Fibroblast of the aortic adventitia (primary cell): ENCODE measurements at regions not wholly inside any gene's neighbourhood (a gene's known extent, or its start where the extent isn't known, plus 50 kb on each side); places are given as distances from the start of the nearest gene placed in this dataset.
A peak's percentile ranks its signal among the peaks of the same experiment; 100 is the strongest.

Experiments
- DNase-seq: peaks from one replicate; pipeline ENCODE4 v3.0.0-alpha.2; 2010; ENCODE audit warnings: low read depth
- H3K4me3 ChIP-seq: 2 replicates; pipeline ENCODE4 v1.5.1; 2011; ENCODE audit warnings: low read depth, mild to moderate bottlenecking, control low read depth, low read length, moderate library complexity
- TF ChIP-seq, protein P1 (sequence below): IDR thresholded peaks from 2 replicates; pipeline ENCODE4 v1.5.1; 2011; ENCODE audit warnings: mild to moderate bottlenecking, low read length, control low read depth, inconsistent platforms; ENCODE audit not compliant: insufficient read depth

DNA sequence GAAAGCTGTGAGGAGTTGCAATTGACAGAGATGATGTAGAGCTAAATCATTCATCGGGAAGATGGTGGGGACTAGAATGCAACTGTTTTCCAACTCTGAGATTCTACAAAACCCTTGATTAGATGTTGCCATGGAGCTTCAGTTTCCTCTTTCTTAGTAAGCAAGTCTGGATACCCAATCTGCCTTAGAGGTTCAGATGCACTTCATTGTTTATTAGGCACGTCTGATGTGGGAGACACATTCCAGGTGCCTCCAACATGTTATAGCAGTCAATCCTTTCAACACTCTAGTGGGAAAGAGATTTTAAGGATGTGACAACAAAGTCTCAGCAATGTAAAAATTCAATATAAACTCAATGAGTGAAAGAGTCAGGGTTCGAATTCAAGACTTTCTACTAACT, 291.3 kb upstream of the PHYHIPL start:
- H3K4me3 ChIP-seq = no peak overlapping the region
- TF ChIP-seq, protein P1, sequence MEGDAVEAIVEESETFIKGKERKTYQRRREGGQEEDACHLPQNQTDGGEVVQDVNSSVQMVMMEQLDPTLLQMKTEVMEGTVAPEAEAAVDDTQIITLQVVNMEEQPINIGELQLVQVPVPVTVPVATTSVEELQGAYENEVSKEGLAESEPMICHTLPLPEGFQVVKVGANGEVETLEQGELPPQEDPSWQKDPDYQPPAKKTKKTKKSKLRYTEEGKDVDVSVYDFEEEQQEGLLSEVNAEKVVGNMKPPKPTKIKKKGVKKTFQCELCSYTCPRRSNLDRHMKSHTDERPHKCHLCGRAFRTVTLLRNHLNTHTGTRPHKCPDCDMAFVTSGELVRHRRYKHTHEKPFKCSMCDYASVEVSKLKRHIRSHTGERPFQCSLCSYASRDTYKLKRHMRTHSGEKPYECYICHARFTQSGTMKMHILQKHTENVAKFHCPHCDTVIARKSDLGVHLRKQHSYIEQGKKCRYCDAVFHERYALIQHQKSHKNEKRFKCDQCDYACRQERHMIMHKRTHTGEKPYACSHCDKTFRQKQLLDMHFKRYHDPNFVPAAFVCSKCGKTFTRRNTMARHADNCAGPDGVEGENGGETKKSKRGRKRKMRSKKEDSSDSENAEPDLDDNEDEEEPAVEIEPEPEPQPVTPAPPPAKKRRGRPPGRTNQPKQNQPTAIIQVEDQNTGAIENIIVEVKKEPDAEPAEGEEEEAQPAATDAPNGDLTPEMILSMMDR = no peak
- no peak for DNase-seq

DNA sequence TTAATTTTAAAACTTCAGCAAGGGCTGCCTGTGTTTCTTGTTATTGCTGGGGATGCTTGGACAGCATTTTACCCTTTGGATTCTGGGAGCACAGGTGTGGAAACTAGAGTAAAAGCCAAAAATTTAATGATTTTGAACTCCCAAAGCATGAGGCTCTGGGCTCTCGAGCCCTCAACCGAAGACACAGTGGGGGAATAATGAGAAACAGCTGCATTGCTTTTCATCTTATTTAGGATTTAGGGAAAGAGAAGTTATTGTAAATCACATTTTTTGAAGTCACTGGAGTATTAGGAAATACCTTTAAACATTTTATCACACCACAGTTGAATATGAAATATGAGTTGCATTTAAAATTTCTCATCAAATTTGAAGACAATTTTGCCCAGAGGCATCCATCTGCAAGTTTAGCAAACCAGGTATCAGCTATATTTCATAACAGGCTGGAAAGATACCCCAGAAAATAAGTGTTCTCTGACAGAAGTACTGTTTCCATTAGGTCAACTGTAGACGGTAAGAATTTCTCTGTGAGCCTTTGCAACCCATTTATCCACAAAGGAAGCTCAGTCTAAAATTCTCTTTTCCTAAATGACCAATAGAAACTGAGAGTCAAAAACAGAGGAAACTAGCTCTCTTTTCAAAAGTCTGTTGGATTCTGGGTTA, 290.6 kb upstream of the PHYHIPL start:
- TF ChIP-seq, protein P1 = no peak
- no peak overlapping the region for H3K4me3 ChIP-seq
- no peak for DNase-seq

DNA sequence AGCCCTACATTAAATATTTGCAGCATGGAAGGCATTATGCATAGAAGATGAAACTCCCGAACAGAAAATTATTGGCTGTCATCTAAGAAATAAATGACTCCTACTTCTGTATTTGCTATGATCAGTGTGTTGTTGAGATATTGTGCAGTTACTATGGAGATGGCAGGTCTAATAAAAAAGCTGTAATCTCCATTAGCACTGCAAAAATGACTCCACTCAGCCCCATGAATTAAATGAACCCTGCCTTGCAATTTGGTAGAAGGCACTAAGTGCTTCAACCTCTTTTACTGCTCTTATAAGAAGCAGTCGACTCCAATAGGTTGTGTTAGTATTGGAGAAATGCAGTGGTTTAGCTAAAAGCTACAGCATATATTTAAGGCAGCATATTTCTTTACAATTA, 290.0 kb upstream of the PHYHIPL start:
- no peak overlapping the region for H3K4me3 ChIP-seq
- no peak for DNase-seq
- TF ChIP-seq, protein P1 = no peak

DNA sequence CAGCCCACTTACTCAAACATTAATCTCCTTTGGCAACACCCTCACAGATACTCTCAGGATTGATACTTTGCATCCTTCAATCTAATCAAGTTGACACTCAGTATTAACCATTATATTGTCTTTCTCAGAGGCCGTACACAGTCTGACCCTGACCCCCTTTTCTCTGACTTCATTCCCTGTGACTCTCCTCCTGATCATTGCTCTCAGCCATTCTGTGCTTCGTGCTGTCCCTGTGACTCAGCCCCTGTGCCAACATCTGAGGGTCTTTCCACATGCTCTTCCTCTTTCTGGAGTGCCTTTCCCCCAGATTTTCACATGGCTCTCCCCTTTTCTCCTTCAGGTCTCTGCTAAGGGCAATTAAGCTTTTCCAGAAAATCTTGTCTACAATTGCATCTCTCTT, 289.0 kb upstream of the PHYHIPL start:
- no peak overlapping the region for H3K4me3 ChIP-seq
- DNase-seq = no peak
- TF ChIP-seq, protein P1 = no peak

DNA sequence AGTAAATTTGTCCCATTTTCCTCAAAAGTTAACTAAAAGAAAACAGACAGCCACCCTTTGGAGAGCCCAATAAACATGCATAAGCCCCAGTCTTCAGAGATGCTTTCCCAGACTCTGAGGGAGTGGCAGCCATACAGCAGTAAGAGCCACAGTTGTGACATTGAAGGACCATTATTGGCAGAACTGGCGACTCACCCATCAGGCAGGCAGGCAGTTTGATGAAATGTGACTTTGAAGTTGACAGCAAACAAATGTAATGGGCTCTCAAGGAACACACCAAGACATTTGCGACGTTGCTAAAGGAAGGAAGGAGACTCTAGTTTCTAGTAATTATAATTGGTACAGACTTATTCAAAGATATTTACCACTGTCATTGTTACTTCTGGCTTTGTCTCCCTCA, 287.5 kb upstream of the PHYHIPL start:
- no peak for DNase-seq
- TF ChIP-seq, protein P1 = no peak
- no peak overlapping the region for H3K4me3 ChIP-seq

DNA sequence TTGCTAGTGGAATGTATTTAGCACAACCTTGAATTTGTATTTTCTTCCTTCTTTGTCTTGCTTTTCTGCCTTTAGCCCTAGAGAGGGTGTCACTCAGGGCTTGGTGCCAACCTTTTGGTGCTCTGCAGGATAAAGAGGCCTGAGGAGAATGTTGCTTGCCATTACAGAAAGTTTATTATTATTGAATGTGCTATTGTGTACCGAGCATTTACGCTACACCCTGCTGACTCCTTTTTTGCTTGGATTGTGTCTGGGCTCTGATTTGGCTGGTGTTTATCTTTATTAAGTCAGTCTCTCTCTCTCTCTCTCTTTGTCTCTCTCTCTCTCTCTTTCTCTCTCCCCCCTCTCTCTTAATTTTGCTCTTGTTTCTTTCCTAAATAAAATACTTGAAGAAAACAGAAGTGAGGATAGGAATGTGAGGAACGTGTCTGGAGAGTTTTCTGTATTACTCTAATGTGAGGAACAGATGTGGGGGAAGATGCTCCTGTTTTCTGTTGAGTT, 284.4 kb upstream of the PHYHIPL start:
- DNase-seq = peak; percentile 52
- H3K4me3 ChIP-seq = no peak overlapping the region

More for the DNA sequence above, 284.4 kb upstream of the PHYHIPL start:
- TF ChIP-seq, protein P1 = no peak
